Astrocyte (in vitro differentiated cells and primary cell): ENCODE measurements at regions not wholly inside any gene's neighbourhood (a gene's known extent, or its start where the extent isn't known, plus 50 kb on each side); places are given as distances from the start of the nearest gene placed in this dataset.
"Not testable (repeated sequence)": the region's sequence is repeated elsewhere in the genome, so short reads cannot be mapped to it uniquely, and the experiment has no call there.

Source experiments
- DNase-seq: peaks from one replicate; pipeline ENCODE4 v3.0.0-alpha.2; 2010; ENCODE audit warnings: low read depth
- FAIRE-seq: peaks from 2 replicates; lab custom pipeline; 2011; peaks lifted over from hg19 to GRCh38; lab: Jason Lieb, UNC
- H2AFZ ChIP-seq: 2 replicates; pipeline ENCODE4 v1.6.0; 2012; ENCODE audit warnings: low read depth, low read length, inconsistent platforms
- H3K27ac ChIP-seq: 2 replicates; pipeline ENCODE4 v1.5.1; 2011; ENCODE audit warnings: low read depth, low read length, inconsistent platforms
- H3K27me3 ChIP-seq: 2 replicates; pipeline ENCODE4 v1.6.0; 2011; ENCODE audit warnings: low read length, inconsistent platforms; ENCODE audit not compliant: insufficient read depth
- H3K36me3 ChIP-seq: 2 replicates; pipeline ENCODE4 v1.5.1; 2011; ENCODE audit warnings: low read length, inconsistent platforms; ENCODE audit not compliant: insufficient read depth
- H3K4me1 ChIP-seq: 2 replicates; pipeline ENCODE4 v1.5.1; 2011; ENCODE audit warnings: low read length, inconsistent platforms; ENCODE audit not compliant: insufficient read depth
- H3K4me2 ChIP-seq: 2 replicates; pipeline ENCODE4 v1.6.0; 2012; ENCODE audit warnings: low read length, inconsistent platforms
- H3K4me3 ChIP-seq: 2 replicates; pipeline ENCODE4 v1.5.1; 2011; ENCODE audit warnings: low read depth, mild to moderate bottlenecking, low read length, inconsistent platforms; ENCODE audit not compliant: insufficient read depth
- H3K79me2 ChIP-seq: 2 replicates; pipeline ENCODE4 v1.6.0; 2012; ENCODE audit warnings: mild to moderate bottlenecking, low read length, inconsistent platforms; ENCODE audit not compliant: insufficient read depth
- H3K9ac ChIP-seq: 2 replicates; pipeline ENCODE4 v1.6.0; 2012; ENCODE audit warnings: mild to moderate bottlenecking, low read length, inconsistent platforms
- H3K9me3 ChIP-seq: 2 replicates; pipeline ENCODE4 v1.5.1; 2012; ENCODE audit warnings: low read depth, mild to moderate bottlenecking, low read length, inconsistent platforms; ENCODE audit not compliant: insufficient read depth
- H4K20me1 ChIP-seq: 2 replicates; pipeline ENCODE4 v1.6.0; 2012; ENCODE audit warnings: low read length, inconsistent platforms; ENCODE audit not compliant: insufficient read depth
- H3K27ac Mint-ChIP-seq: one replicate; pipeline ENCODE4 v1.8.0; 2021; ENCODE audit warnings: mild to moderate bottlenecking, mixed read lengths; ENCODE audit not compliant: unreplicated experiment
- H3K27me3 Mint-ChIP-seq: one replicate; pipeline ENCODE4 v1.8.0; 2021; ENCODE audit warnings: low read depth, mixed read lengths; ENCODE audit not compliant: unreplicated experiment
- H3K36me3 Mint-ChIP-seq: one replicate; pipeline ENCODE4 v1.8.0; 2021; ENCODE audit warnings: low read depth, mixed read lengths; ENCODE audit not compliant: unreplicated experiment
- H3K4me1 Mint-ChIP-seq: one replicate; pipeline ENCODE4 v1.8.0; 2021; ENCODE audit warnings: low read depth, mixed read lengths; ENCODE audit not compliant: unreplicated experiment
- H3K4me3 Mint-ChIP-seq: one replicate; pipeline ENCODE4 v1.8.0; 2021; ENCODE audit warnings: mild to moderate bottlenecking, moderate library complexity, mixed read lengths; ENCODE audit not compliant: unreplicated experiment
- H3K9me3 Mint-ChIP-seq: one replicate; pipeline ENCODE4 v1.8.0; 2021; ENCODE audit warnings: mild to moderate bottlenecking, mixed read lengths; ENCODE audit not compliant: unreplicated experiment
- TF ChIP-seq, protein P1 (sequence below): IDR thresholded peaks from 2 replicates; pipeline ENCODE4 v1.5.1; 2011; ENCODE audit warnings: low read depth, mild to moderate bottlenecking, inconsistent platforms, low read length, moderate library complexity; ENCODE audit not compliant: insufficient read depth

DNA sequence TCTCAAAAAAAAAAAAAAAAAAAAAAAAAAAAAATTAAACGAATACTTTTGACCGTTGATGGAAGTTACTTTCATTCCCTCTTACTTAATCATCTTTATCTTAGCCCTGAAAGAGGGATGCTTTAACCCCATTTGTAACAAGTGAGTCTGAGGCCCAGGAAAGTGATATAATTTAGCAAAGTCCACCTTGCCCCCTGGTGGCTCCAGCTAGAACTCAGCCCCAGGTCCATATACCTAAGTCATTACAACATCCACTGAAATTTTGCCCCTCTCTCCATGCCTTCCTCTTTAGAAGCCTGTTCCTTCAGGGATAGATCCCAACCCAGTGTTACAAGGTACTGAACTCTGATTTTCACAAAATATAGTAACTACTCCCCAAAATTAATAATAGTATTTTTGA, 116.3 kb upstream of the KRTAP5-11 start:
- H4K20me1 ChIP-seq, H3K9me3 ChIP-seq, H3K27me3 Mint-ChIP-seq, H3K4me3 ChIP-seq, H3K4me3 Mint-ChIP-seq, H3K36me3 Mint-ChIP-seq, H3K4me1 Mint-ChIP-seq, H3K4me2 ChIP-seq, DNase-seq, FAIRE-seq, H3K9ac ChIP-seq, H2AFZ ChIP-seq, H3K36me3 ChIP-seq, H3K27ac ChIP-seq, H3K4me1 ChIP-seq, H3K27me3 ChIP-seq, H3K27ac Mint-ChIP-seq, H3K79me2 ChIP-seq: not testable (repeated sequence)
- peaks cover 10% of the 10 kb centered on the region for H3K9me3 Mint-ChIP-seq
- TF ChIP-seq, protein P1, sequence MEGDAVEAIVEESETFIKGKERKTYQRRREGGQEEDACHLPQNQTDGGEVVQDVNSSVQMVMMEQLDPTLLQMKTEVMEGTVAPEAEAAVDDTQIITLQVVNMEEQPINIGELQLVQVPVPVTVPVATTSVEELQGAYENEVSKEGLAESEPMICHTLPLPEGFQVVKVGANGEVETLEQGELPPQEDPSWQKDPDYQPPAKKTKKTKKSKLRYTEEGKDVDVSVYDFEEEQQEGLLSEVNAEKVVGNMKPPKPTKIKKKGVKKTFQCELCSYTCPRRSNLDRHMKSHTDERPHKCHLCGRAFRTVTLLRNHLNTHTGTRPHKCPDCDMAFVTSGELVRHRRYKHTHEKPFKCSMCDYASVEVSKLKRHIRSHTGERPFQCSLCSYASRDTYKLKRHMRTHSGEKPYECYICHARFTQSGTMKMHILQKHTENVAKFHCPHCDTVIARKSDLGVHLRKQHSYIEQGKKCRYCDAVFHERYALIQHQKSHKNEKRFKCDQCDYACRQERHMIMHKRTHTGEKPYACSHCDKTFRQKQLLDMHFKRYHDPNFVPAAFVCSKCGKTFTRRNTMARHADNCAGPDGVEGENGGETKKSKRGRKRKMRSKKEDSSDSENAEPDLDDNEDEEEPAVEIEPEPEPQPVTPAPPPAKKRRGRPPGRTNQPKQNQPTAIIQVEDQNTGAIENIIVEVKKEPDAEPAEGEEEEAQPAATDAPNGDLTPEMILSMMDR = peak; percentile 6

DNA sequence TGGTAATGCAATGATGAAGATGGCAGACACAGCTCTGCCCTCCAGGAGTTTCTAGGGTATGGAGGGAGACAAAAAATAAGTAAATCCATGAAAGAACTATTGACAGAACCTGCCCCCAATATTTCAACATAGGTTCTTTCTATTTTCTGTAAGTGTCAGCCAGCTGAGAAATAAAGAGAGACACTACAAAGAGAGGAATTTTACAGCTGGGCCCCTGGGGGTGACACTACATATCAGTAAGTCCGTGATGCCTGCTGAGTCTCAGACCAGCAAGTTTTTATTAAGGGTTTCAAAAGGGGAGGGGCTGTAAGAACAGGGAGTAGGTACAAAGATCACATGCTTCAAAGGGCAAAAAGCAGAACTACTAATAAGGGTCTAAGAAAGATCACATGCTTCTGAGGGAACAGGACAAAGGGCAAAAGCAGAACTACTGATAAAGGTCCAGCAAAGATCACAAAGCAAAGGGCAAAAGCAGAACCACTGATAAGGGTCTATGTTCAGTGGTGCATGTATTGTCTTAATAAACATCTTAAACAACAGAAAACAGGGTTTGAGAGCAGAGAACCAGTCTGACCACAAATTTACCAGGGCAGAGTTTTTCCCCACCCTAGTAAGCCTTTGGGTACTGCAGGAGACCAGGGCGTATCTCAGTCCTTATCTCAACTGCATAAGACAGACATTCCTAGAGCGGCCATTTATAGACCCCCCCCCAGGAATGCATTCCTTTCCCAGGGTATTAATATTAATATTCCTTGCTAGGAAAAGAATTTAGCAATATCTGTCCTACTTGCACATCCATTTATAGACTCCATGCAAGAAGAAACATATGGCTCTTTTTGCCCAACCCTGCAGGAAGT, 119.0 kb upstream of the KRTAP5-11 start:
- not testable (repeated sequence) for H3K4me3 ChIP-seq

DNA sequence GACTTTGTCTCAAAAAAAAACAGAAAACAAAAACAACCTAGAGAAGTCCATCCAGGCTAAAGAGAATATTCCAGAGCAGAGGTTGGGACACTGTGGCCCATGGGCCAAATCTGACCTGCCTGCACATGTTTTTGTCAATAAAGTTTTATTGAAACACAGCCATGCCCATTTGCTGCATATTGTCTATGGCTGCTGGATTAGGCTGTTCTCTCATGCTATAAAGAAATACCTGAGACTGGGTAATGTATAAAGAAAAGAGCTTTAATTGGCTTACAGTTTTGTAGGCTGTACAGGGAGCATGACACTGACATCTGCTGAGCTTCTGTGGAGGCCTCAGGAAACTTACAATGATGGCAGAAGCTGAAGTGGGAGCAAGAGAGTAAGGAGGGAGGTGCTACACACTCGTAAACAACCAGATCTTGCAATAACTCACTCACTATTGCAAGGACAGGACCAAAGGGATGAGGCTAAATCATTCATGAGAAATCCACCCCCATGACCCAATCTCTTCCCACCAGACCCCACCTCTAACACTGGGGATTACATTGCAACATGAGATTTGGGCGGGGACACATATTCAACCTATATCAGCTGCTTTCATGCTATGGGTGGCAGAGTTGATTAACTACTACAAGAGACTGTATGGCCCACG, 122.5 kb upstream of the KRTAP5-11 start:
- H2AFZ ChIP-seq, H3K27me3 ChIP-seq, H3K4me3 ChIP-seq, FAIRE-seq, H3K4me2 ChIP-seq, H3K27ac ChIP-seq, H3K79me2 ChIP-seq, H3K4me1 Mint-ChIP-seq, H3K9me3 ChIP-seq, H3K27ac Mint-ChIP-seq, DNase-seq, H3K36me3 Mint-ChIP-seq, H3K9ac ChIP-seq, H3K36me3 ChIP-seq, H4K20me1 ChIP-seq, H3K4me3 Mint-ChIP-seq, H3K9me3 Mint-ChIP-seq, H3K4me1 ChIP-seq: not testable (repeated sequence)
- peaks cover 16% of the 10 kb centered on the region for H3K27me3 Mint-ChIP-seq

More for the DNA sequence above, 119.0 kb upstream of the KRTAP5-11 start:
- not testable (repeated sequence) for H3K36me3 Mint-ChIP-seq, H3K4me1 ChIP-seq, FAIRE-seq, H3K4me2 ChIP-seq, H3K4me3 Mint-ChIP-seq, H3K27ac ChIP-seq, H3K4me1 Mint-ChIP-seq, H2AFZ ChIP-seq, H3K27me3 Mint-ChIP-seq, H3K27me3 ChIP-seq, H4K20me1 ChIP-seq, H3K9ac ChIP-seq, DNase-seq, H3K9me3 ChIP-seq, H3K79me2 ChIP-seq, H3K27ac Mint-ChIP-seq, H3K36me3 ChIP-seq
- H3K9me3 Mint-ChIP-seq = peaks cover 10% of the 10 kb centered on the region

DNA sequence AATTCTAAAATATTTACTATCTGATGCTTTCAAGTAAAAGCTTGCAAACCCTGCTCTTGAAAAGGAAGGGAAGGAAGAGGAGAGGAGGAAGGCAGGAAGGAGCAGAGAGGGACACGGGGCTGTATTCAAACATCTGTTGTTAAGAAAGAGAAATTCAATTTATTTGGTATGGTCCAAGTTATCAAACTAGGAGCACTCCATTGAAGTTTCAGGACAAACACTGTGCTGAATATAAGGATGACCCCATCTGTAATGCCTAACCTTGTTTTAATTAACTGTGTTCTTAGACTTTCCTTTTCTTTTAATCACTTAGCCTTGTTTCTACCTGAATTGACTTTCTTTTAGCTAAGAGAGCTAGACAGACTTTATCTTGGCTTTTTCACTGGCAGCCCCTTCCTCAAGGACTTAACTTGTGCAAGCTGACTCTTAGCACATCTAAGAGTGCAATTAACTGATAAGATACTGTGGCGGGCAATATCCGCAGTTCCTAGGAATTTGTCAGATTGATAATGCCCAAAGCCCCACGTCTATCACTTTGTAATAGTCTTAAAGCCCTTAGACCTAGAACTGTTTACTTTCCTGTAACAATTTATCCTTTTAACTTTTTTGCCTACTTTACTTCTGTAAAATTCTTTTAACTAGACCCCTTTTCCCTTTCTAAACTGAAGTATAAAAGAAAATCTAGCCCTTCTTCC, 123.2 kb upstream of the KRTAP5-11 start:
- H3K9me3 ChIP-seq, H3K27ac Mint-ChIP-seq, H3K4me3 Mint-ChIP-seq, H3K79me2 ChIP-seq, H3K27me3 ChIP-seq, DNase-seq, FAIRE-seq, H3K9me3 Mint-ChIP-seq, H3K4me1 ChIP-seq, H3K9ac ChIP-seq, H2AFZ ChIP-seq, H3K4me3 ChIP-seq, H4K20me1 ChIP-seq, H3K36me3 Mint-ChIP-seq, H3K27ac ChIP-seq, H3K4me1 Mint-ChIP-seq, H3K4me2 ChIP-seq, H3K36me3 ChIP-seq: not testable (repeated sequence)
- H3K27me3 Mint-ChIP-seq = peaks cover 16% of the 10 kb centered on the region

DNA sequence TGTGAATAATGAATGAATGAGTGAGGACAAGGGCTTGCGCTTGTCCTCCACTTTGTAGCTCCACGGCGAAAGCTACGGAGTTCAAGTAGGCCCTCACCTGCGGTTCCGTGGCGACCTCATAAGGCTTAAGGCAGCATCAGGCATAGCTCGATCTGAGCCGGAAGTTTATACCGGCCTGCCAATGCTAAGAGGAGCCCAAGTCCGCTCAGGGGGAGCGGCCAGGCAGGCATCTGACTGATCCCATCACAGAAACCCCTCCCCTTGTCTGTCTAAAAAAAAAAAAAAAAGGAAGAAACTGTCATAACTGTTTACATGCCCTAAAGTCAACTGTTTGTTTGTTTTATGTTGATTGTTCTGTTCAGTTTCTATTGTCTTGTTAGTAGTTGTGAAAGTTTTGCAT, 124.4 kb upstream of the KRTAP5-11 start:
- H3K4me3 ChIP-seq, H3K36me3 ChIP-seq, H3K36me3 Mint-ChIP-seq, FAIRE-seq, H3K9me3 ChIP-seq, H3K4me1 Mint-ChIP-seq, DNase-seq, H4K20me1 ChIP-seq, H3K4me3 Mint-ChIP-seq, H3K9me3 Mint-ChIP-seq, H3K27me3 ChIP-seq, H3K4me1 ChIP-seq, H2AFZ ChIP-seq, H3K9ac ChIP-seq, H3K79me2 ChIP-seq, H3K27ac Mint-ChIP-seq, H3K4me2 ChIP-seq, H3K27ac ChIP-seq: not testable (repeated sequence)
- H3K27me3 Mint-ChIP-seq = peaks cover 16% of the 10 kb centered on the region
